T1000 (cell line): ENCODE measurements at regions not wholly inside any gene's neighbourhood (a gene's known extent, or its start where the extent isn't known, plus 50 kb on each side); places are given as distances from the start of the nearest gene placed in this dataset.

Source experiments
- DNase-seq: peaks from one replicate; lab custom pipeline; 2025; ENCODE audit warnings: mixed read lengths; lab: John Stamatoyannopoulos, UW

GRCh38 chrX:4249401-4249800 is 536.0 kb upstream of the PRKX start:
- DNase-seq = no peak

- no peak for DNase-seq
Observed at GRCh38 chrX:4243759-4244158, 530.3 kb upstream of the PRKX start.

GRCh38 chrX:4240541-4241194 is 527.2 kb upstream of the PRKX start:
- peak; percentile 2 for DNase-seq

DNA sequence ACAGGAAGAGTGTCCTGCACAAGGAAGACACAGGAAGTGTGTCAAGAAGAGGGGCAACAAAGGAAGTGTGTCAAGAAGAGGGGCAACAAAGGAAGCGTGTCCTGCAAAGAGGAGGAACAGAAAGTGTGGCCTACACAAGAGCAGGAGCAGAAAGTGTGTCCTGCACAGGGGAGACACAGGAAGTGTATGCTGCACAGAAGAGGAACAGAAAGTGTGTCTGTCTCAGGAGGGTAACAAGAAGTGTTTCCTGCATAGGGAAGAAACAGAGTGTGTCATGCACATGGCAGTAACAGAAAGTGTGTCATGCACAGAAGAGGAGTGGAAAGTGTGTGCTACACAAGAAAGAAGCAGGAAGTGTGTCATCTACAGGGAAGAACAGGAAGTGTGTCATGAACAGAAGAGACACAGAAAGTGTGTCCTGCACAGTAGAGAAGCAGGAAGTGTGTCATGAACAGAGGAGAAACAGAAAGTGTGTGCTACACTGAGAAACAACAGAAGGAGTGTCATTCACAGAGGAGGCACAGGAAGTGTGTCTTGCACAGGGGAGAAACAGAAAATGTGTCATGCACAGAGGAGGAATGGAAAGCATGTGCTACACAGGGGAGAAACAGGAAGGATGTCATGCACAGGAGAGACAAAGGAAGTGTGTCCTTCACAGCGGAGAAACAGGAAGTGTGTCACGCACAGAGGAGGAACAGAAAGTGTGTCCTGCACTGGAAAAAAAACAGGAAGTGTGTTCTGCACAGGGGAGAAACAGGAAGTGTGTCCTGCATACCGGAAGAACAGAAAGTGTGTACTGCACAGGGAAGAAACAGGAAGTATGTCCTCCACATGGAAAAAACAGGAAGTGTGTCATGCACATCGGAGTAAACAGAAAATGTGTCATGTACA is 526.4 kb upstream of the PRKX start:
- DNase-seq = no peak

DNA sequence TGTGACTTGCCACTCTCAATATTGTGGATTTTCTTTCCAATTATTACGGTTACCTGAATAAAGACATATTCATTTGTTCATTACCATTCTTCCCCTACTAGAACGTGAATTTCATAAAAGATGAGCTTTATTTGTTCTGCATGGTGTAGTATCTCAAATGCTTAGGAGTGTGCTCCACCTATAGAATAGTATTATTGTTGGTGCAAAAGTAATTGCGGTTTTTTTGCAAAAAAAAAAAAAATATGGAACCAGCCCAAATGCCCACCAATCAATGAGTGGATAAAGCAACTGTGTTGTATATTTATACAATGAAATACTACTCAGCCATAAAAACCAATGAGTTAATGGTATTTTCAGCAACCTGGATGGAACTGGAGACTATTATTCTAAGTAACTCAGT is 525.5 kb upstream of the PRKX start:
- DNase-seq = no peak

DNA sequence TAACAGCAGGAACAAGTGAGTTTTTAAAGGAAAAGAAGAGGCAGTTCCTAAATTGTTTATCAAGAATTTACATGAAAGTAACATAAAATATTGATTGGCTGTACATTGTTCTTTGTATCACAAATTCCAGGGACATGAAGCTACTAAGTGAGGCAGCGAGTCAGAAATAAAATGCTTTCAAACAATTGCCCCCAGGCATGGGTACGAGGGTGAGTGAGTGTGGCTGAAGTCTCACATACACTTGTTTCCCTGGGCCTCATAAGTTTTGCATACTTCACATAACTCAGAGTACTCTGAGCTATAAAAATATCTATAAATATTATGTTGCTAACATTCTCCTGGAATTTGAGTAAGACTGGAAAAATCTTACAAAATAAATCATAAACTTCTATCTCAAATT is 511.6 kb upstream of the PRKX start:
- no peak for DNase-seq

- no peak for DNase-seq
Observed at GRCh38 chrX:4206941-4207340, 493.5 kb upstream of the PRKX start.

GRCh38 chrX:4197971-4198370 is 484.5 kb upstream of the PRKX start:
- no peak for DNase-seq

- DNase-seq = no peak
Observed at GRCh38 chrX:4193500-4194155, 480.2 kb upstream of the PRKX start.

- DNase-seq = no peak
Observed at GRCh38 chrX:4186331-4186730, 472.9 kb upstream of the PRKX start.

- DNase-seq = no peak
Observed at GRCh38 chrX:4185086-4185485, 471.6 kb upstream of the PRKX start.

DNA sequence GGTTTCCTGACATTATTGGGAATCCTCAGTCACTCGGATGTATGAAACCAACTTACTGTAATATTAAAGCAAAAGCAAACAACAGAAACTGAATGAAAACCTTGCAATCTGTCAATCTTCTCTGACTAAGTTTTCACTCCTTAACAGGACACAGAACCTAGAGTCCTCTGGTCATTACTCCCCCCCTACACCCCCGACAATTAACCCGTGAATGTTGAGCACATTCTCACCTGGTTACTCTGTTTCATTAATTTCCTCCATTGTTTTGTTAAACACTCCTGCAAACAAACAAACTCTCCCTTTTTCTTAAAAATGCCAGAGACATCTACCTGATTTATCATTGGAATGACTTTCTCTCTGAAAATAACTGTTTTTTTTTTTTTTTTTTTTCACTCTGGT is 469.0 kb upstream of the PRKX start:
- no peak for DNase-seq

GRCh38 chrX:4181782-4182407 is 468.4 kb upstream of the PRKX start:
- DNase-seq = no peak

GRCh38 chrX:4179031-4179430 is 465.6 kb upstream of the PRKX start:
- DNase-seq = no peak

- DNase-seq = no peak
Observed at GRCh38 chrX:4175221-4175620, 461.8 kb upstream of the PRKX start.

- DNase-seq = no peak
Observed at GRCh38 chrX:4173743-4174142, 460.3 kb upstream of the PRKX start.

DNA sequence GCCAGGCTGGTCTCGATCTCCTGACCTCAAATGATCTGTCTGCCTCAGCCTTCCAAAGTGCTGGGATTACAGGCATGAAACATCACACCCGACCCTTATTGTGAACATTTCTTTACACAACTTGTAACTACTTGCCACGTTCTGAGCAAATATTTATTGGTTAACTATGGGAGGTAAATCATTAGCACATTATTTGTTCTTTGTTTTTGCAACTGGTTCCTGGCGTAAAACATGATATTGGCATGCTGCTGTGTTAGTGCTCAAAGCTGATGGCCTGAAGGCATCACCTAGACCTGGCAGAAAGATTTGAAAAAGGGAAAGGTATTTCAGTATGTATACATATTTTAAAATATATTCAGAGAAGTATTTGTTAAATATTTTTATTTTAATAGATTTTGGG is 438.3 kb upstream of the PRKX start:
- no peak for DNase-seq

DNA sequence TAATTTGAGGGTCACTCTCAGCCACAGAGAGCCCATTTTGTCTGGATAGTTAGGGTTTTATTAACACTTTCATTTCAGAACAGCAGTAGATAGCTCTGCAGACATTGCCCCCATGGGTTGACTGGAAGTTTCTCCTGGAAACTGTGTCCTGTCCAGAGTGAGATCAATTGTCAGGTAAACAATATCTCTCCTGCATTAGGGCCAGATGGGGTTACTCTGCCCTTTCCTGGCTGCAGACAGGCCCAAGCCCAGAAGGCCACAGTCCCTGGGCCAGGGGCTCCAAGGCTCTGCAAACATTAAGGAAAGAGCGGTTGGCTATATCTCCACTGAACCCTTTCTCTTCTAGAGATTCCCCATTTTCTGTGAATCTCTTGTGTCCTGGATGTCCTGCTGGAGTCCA is 436.8 kb upstream of the PRKX start:
- no peak for DNase-seq

DNA sequence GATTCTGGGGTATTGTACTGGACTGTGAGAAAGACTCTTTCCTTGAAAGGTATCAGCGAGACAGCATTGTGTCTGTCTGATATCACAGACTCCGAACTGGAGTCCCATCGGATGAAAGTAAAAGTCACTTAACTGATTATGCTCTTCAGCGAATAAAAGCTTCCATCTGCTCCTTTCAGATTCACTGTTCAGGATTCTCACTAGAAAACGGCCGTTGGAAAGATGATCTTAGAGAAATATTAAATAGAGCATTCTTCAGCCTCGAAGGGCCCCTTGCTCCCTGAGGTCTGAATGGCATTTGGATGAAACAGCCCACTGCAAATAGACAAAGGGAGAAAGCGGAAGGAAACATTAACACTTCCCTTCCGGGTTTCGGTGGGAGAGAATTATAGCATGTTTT is 416.2 kb upstream of the PRKX start:
- no peak for DNase-seq

GRCh38 chrX:4118666-4119530 is 405.4 kb upstream of the PRKX start:
- no peak for DNase-seq

- DNase-seq = no peak
Observed at GRCh38 chrX:4110964-4111363, 397.5 kb upstream of the PRKX start.

- no peak for DNase-seq
Observed at GRCh38 chrX:4094926-4095325, 381.5 kb upstream of the PRKX start.
